Neural cell (in vitro differentiated cells): ENCODE measurements at regions not wholly inside any gene's neighbourhood (a gene's known extent, or its start where the extent isn't known, plus 50 kb on each side); places are given as distances from the start of the nearest gene placed in this dataset.

ENCODE experiments used
- H2AFZ ChIP-seq: fragments of 200-600, 300-800 bp; sonication (generic), shearing (Covaris generic); 2 replicates; pipeline ENCODE4 v1.6.0; 2014; ENCODE audit warnings: low read depth, mild to moderate bottlenecking, antibody characterized with exemption, low read length, moderate library complexity
- H3F3A ChIP-seq: fragments of 200-600 bp; shearing (Covaris generic); 2 replicates; pipeline ENCODE4 v1.6.1; 2016; ENCODE audit warnings: mild to moderate bottlenecking, moderate library complexity, mixed read lengths, antibody characterized with exemption, low read length; ENCODE audit not compliant: insufficient read depth, poor library complexity, severe bottlenecking
- H3K27ac ChIP-seq: fragments of 200-600, 300-800 bp; sonication (generic), shearing (Covaris generic); 2 replicates; pipeline ENCODE4 v1.5.1; 2014; ENCODE audit warnings: mild to moderate bottlenecking, low read length, moderate library complexity
- H3K27me3 ChIP-seq: fragments of 300-800, 200-600 bp; sonication (generic), shearing (Covaris generic); 2 replicates; pipeline ENCODE4 v1.6.0; 2014; ENCODE audit warnings: mild to moderate bottlenecking, low read depth, low read length, moderate library complexity; ENCODE audit not compliant: insufficient read depth
- H3K36me3 ChIP-seq: fragments of 300-800, 200-600 bp; sonication (generic), shearing (Covaris generic); 2 replicates; pipeline ENCODE4 v1.5.1; 2014; ENCODE audit warnings: mild to moderate bottlenecking, antibody characterized with exemption, low read length, moderate library complexity; ENCODE audit not compliant: insufficient read depth
- H3K4me2 ChIP-seq: fragments of 300-800, 200-600 bp; sonication (generic), shearing (Covaris generic); 2 replicates; pipeline ENCODE4 v1.6.0; 2014; ENCODE audit warnings: mild to moderate bottlenecking, low read length
- H3K4me3 ChIP-seq: fragments of 300-800, 200-600 bp; sonication (generic), shearing (Covaris generic); 2 replicates; pipeline ENCODE4 v1.5.1; 2014; ENCODE audit warnings: mild to moderate bottlenecking, low read length, moderate library complexity
- H3K79me2 ChIP-seq: fragments of 200-600 bp; shearing (Covaris generic); replicated peaks from 2 replicates; pipeline ENCODE4 v1.6.0; 2014; ENCODE audit warnings: mild to moderate bottlenecking, low read length, moderate library complexity; ENCODE audit not compliant: insufficient read depth
- H3K9ac ChIP-seq: fragments of 300-800, 200-600 bp; sonication (generic), shearing (Covaris generic); 2 replicates; pipeline ENCODE4 v1.6.1; 2016; ENCODE audit warnings: mild to moderate bottlenecking, low read length, mixed read lengths
- H3K9me2 ChIP-seq: fragments of 200-600 bp; shearing (Covaris generic); 2 replicates; pipeline ENCODE4 v1.6.1; 2016; ENCODE audit warnings: mild to moderate bottlenecking, low read length, mixed read lengths; ENCODE audit not compliant: insufficient read depth
- H3K9me3 ChIP-seq: fragments of 200-600, 300-800 bp; sonication (generic), shearing (Covaris generic); 2 replicates; pipeline ENCODE4 v1.6.1; 2016; ENCODE audit warnings: mild to moderate bottlenecking, mixed run types, low read length, moderate library complexity, mixed read lengths
- H4K20me1 ChIP-seq: fragments of 200-600 bp; shearing (Covaris generic); 2 replicates; pipeline ENCODE4 v1.6.1; 2016; ENCODE audit warnings: mild to moderate bottlenecking, mixed run types; ENCODE audit not compliant: insufficient read depth
- CTCF ChIP-seq: fragments of 450-650 bp; IDR thresholded peaks from 2 replicates; pipeline ENCODE4 v1.5.1; 2014; ENCODE audit warnings: antibody characterized with exemption, mild to moderate bottlenecking, moderate library complexity; ENCODE audit not compliant: poor library complexity, severe bottlenecking
- EP300 ChIP-seq: fragments of 450-650 bp; conservative IDR thresholded peaks from 2 replicates; pipeline ENCODE4 v1.6.1; 2014; ENCODE audit warnings: antibody characterized with exemption, mild to moderate bottlenecking, moderate library complexity; ENCODE audit not compliant: poor library complexity, severe bottlenecking
- EZH2 ChIP-seq: fragments of 200-600, 300-800 bp; shearing (Covaris generic), sonication (generic); IDR thresholded peaks from 2 replicates; pipeline ENCODE4 v1.6.1; 2014; ENCODE audit warnings: antibody characterized with exemption, low read length, borderline replicate concordance, mild to moderate bottlenecking; ENCODE audit not compliant: insufficient read depth, poor library complexity, severe bottlenecking
- MXI1 ChIP-seq: fragments of 450-650 bp; conservative IDR thresholded peaks from 2 replicates; pipeline ENCODE4 v1.6.1; 2014; ENCODE audit warnings: antibody characterized with exemption, mild to moderate bottlenecking; ENCODE audit not compliant: poor library complexity, severe bottlenecking
- POLR2AphosphoS5 ChIP-seq: IDR thresholded peaks from 2 replicates; pipeline ENCODE4 v1.6.1; 2012
- RAD21 ChIP-seq: fragments of 450-650 bp; conservative IDR thresholded peaks from 2 replicates; pipeline ENCODE4 v1.6.1; 2014; ENCODE audit warnings: antibody characterized with exemption, mild to moderate bottlenecking, moderate library complexity
- REST ChIP-seq: IDR thresholded peaks from 2 replicates; pipeline ENCODE4 v1.6.1; 2012; ENCODE audit warnings: borderline replicate concordance
- SMC3 ChIP-seq: fragments of 450-650 bp; conservative IDR thresholded peaks from 2 replicates; pipeline ENCODE4 v1.6.1; 2014; ENCODE audit warnings: antibody characterized with exemption, mild to moderate bottlenecking, moderate library complexity; ENCODE audit not compliant: poor library complexity
- TAF1 ChIP-seq: IDR thresholded peaks from 2 replicates; pipeline ENCODE4 v1.6.1; 2012; ENCODE audit warnings: low read depth

- H3K79me2 ChIP-seq = no peaks in the 10 kb centered on the region
- H3F3A ChIP-seq = no peaks in the 10 kb centered on the region
- H4K20me1 ChIP-seq = no peaks in the 10 kb centered on the region
- no peak overlapping the region for H2AFZ ChIP-seq
- no peaks in the 10 kb centered on the region for H3K9me2 ChIP-seq
- no peak overlapping the region for H3K27ac ChIP-seq
- H3K4me2 ChIP-seq = no peak overlapping the region
- H3K36me3 ChIP-seq = no peaks in the 10 kb centered on the region
- TF ChIP-seq POLR2AphosphoS5 (no peak), EP300 (no peak), TAF1 (no peak), SMC3 (no peak), MXI1 (no peak), RAD21 (no peak), EZH2 (no peak), REST (no peak), CTCF (no peak)
- H3K9ac ChIP-seq = no peak overlapping the region
- no peak overlapping the region for H3K4me3 ChIP-seq
- no peaks in the 10 kb centered on the region for H3K9me3 ChIP-seq
- no peaks in the 10 kb centered on the region for H3K27me3 ChIP-seq
Observed at GRCh38 chrX:45766981-45767501, 566.4 kb upstream of the DIPK2B start.

GRCh38 chrX:45765767-45766166, 565.1 kb upstream of the DIPK2B start:
- no peak overlapping the region for H3K4me3 ChIP-seq
- H3K27me3 ChIP-seq = no peaks in the 10 kb centered on the region
- no peak for TF ChIP-seq CTCF
- no peak for TF ChIP-seq EP300
- no peak for TF ChIP-seq TAF1
- H2AFZ ChIP-seq = no peak overlapping the region
- no peaks in the 10 kb centered on the region for H3K79me2 ChIP-seq
- H3K9me2 ChIP-seq = no peaks in the 10 kb centered on the region
- H3K4me2 ChIP-seq = no peak overlapping the region
- no peak overlapping the region for H3K27ac ChIP-seq
- no peak overlapping the region for H3K9ac ChIP-seq
- H4K20me1 ChIP-seq = no peaks in the 10 kb centered on the region
- H3K36me3 ChIP-seq = no peaks in the 10 kb centered on the region
- no peaks in the 10 kb centered on the region for H3F3A ChIP-seq
- H3K9me3 ChIP-seq = no peaks in the 10 kb centered on the region
